MCF 10A (cell line): ENCODE measurements at regions not wholly inside any gene's neighbourhood (a gene's known extent, or its start where the extent isn't known, plus 50 kb on each side); places are given as distances from the start of the nearest gene placed in this dataset.
A peak's percentile ranks its signal among the peaks of the same experiment; 100 is the strongest.

Source experiments
- BruUV-seq: library from RNA; stranded (reverse); fragments of 400-500 nt; replicated peaks from 2 replicates; lab custom pipeline; 2021; lab: Mats Ljungman, UMichigan
- CTCF ChIA-PET: fragments of 300-600 bp; sonication (Branson Sonifier 250); formaldehyde crosslinking; extraction: SDS; loops from one replicate; lab custom pipeline; 2021; ENCODE audit warnings: antibody characterized with exemption, inconsistent platforms; lab: Yijun Ruan, JAX
- POLR2A ChIA-PET: fragments of 300-600, 350-650 bp; sonication (Branson Sonifier 250); formaldehyde crosslinking; extraction: SDS; loops from one replicate; lab custom pipeline; 2020; ENCODE audit warnings: antibody characterized with exemption, inconsistent platforms; lab: Yijun Ruan, JAX
- DNase-seq: peaks from one replicate; pipeline ENCODE4 v3.0.0-alpha.2; 2018; ENCODE audit not compliant: unreplicated experiment
- H3K27ac Mint-ChIP-seq: one replicate; pipeline ENCODE4 v1.8.0; 2022; ENCODE audit warnings: mild to moderate bottlenecking, low read depth, mixed read lengths; ENCODE audit not compliant: unreplicated experiment
- H3K27me3 Mint-ChIP-seq: one replicate; pipeline ENCODE4 v1.8.0; 2022; ENCODE audit warnings: mixed read lengths; ENCODE audit not compliant: insufficient read depth, unreplicated experiment
- H3K36me3 Mint-ChIP-seq: one replicate; pipeline ENCODE4 v1.8.0; 2022; ENCODE audit warnings: mild to moderate bottlenecking, moderate library complexity, mixed read lengths; ENCODE audit not compliant: insufficient read depth, unreplicated experiment
- H3K4me1 Mint-ChIP-seq: one replicate; pipeline ENCODE4 v1.8.0; 2022; ENCODE audit warnings: mixed read lengths; ENCODE audit not compliant: insufficient read depth, unreplicated experiment
- H3K4me3 Mint-ChIP-seq: one replicate; pipeline ENCODE4 v1.8.0; 2022; ENCODE audit warnings: mild to moderate bottlenecking, moderate library complexity, mixed read lengths; ENCODE audit not compliant: unreplicated experiment
- H3K9me3 Mint-ChIP-seq: one replicate; pipeline ENCODE4 v1.8.0; 2022; ENCODE audit warnings: mixed read lengths; ENCODE audit not compliant: unreplicated experiment
- CTCF ChIP-seq: fragments of 200-600 bp; IDR thresholded peaks from one replicate; pipeline ENCODE4 v1.8.0; 2022; ENCODE audit warnings: antibody characterized with exemption, mild to moderate bottlenecking; ENCODE audit not compliant: unreplicated experiment
- intact Hi-C: fragments of 100-400 bp; cut with micrococcal nuclease; formaldehyde crosslinking; loops from 2 replicates; pipeline ENCODE4 v1.14.1; 2022

GRCh38 chr2:158045362-158045761 is 56.3 kb upstream of the UPP2 start:
- Mint-ChIP-seq H3K27ac (no peak overlapping the region), H3K4me1 (no peaks in the 10 kb centered on the region), H3K27me3 (no peaks in the 10 kb centered on the region), H3K36me3 (no peaks in the 10 kb centered on the region), H3K9me3 (no peaks in the 10 kb centered on the region), H3K4me3 (no peak overlapping the region)
- no peak for TF ChIP-seq CTCF
- ChIA-PET CTCF (interaction anchor here (0.6 to 1.4 kb wide), 3 partner anchors 10 to 700 kb away, joined by 4 to 12 read pairs (median 4); no protein-coding TSS in a partner anchor), POLR2A (no interaction called here)
- BruUV-seq, result no TSS peak
- DNase-seq, result peak; percentile 15
- intact Hi-C loops, result no loop called here

DNA sequence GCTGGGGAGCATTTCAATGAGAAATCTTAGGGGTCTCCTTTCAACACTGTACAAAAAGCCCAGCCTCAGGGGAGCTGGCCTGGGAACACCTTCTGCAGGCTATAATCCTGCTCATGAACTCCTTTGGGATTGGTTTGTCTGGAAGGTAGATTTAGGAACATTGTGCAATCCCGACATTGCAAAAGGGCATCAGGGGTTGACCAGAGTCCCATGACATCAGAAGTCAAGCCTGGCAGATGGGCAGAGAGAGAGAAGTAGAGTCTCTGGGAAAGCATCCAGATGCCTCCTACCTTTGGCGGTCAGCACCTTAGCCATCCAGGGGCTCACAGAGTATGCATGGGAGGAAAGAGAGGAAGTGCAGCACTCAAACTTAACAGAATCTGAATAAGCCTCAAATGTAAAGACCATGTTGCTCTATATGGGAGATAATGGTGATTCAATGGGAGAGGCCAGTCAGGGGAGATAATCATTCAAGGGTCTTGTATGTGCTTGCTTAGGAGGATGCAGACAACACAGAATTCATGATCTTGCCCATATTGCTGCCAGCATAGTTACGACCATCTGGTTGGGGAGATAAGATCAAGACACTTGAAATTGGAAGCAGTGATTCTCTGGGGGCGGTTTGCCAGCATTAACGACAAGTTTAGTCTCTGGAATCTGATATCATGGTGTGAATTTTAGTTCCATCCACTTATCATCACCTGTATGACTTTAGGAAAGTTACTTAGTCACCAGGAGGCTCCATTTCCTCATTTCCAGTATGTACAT is 58.3 kb upstream of the UPP2 start:
- DNase-seq, result peak; percentile 47
- no peaks in the 10 kb centered on the region for H3K9me3 Mint-ChIP-seq
- intact Hi-C loops, result no loop called here
- BruUV-seq, result no TSS peak
- H3K36me3 Mint-ChIP-seq, result no peaks in the 10 kb centered on the region
- H3K27me3 Mint-ChIP-seq, result no peaks in the 10 kb centered on the region
- TF ChIP-seq CTCF, result no peak
- CTCF ChIA-PET, result interaction anchor here (0.6 to 2.5 kb wide), 8 partner anchors 8 to 711 kb away, joined by 3 to 16 read pairs (median 6); no protein-coding TSS in a partner anchor
- H3K4me1 Mint-ChIP-seq, result no peaks in the 10 kb centered on the region
- no peak overlapping the region for H3K4me3 Mint-ChIP-seq
- POLR2A ChIA-PET, result no interaction called here
- no peak overlapping the region for H3K27ac Mint-ChIP-seq

DNA sequence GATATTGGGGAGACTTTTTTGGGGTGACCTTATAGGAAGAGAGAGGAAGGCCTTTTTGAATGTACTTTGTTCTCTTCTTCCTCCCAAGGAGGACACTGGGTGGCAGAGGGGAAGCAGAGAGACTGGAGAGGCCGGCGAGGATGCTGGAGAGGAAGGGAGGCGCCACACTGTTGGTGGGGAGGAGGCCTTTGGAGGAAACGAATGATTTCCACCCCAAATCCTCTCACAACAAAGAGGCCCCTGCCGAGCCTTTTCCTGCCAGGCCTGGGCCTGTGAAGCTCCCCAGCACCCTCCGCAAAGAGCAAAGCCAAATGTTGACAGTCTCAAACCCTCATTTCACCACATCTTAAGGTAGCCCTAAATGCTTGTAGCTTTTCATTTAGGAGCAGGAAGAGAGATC is 59.0 kb upstream of the UPP2 start:
- no peaks in the 10 kb centered on the region for H3K27me3 Mint-ChIP-seq
- no TSS peak for BruUV-seq
- no peaks in the 10 kb centered on the region for H3K4me1 Mint-ChIP-seq
- ChIA-PET CTCF (interaction anchor here (0.6 to 2.5 kb wide), 4 partner anchors 8 to 712 kb away, joined by 3 to 16 read pairs (median 8); no protein-coding TSS in a partner anchor), POLR2A (no interaction called here)
- intact Hi-C loops, result no loop called here
- no peak overlapping the region for H3K4me3 Mint-ChIP-seq
- no peaks in the 10 kb centered on the region for H3K9me3 Mint-ChIP-seq
- no peak for TF ChIP-seq CTCF
- no peaks in the 10 kb centered on the region for H3K36me3 Mint-ChIP-seq
- no peak for DNase-seq
- no peak overlapping the region for H3K27ac Mint-ChIP-seq

GRCh38 chr2:158042245-158042644 is 59.4 kb upstream of the UPP2 start:
- intact Hi-C loops, result no loop called here
- BruUV-seq, result no TSS peak
- H3K27me3 Mint-ChIP-seq, result no peaks in the 10 kb centered on the region
- H3K9me3 Mint-ChIP-seq, result no peaks in the 10 kb centered on the region
- no peak for TF ChIP-seq CTCF
- no peak overlapping the region for H3K4me3 Mint-ChIP-seq
- ChIA-PET POLR2A (no interaction called here), CTCF (interaction anchor here (1.6 to 3.7 kb wide), 4 partner anchors 8 to 712 kb away, joined by 8 to 16 read pairs (median 12); no protein-coding TSS in a partner anchor)
- H3K27ac Mint-ChIP-seq, result no peak overlapping the region
- no peaks in the 10 kb centered on the region for H3K36me3 Mint-ChIP-seq
- no peaks in the 10 kb centered on the region for H3K4me1 Mint-ChIP-seq
- no peak for DNase-seq
